ENCODE measurements at regions not wholly inside any gene's neighbourhood (a gene's known extent, or its start where the extent isn't known, plus 50 kb on each side); places are given as distances from the start of the nearest gene placed in this dataset.

GRCh38 chr9:86405926-86406325 is 51.7 kb upstream of the TUT7 start:
- peak; percentile 96 for DNase-seq

- DNase-seq: no peak
Observed at GRCh38 chr9:86405086-86405491, 50.9 kb upstream of the TUT7 start.
